ENCODE measurements at regions not wholly inside any gene's neighbourhood (a gene's known extent, or its start where the extent isn't known, plus 50 kb on each side); places are given as distances from the start of the nearest gene placed in this dataset.

- Mint-ChIP-seq H3K9me3 (no peaks in the 10 kb centered on the region), H3K27ac (no peak overlapping the region), H3K4me3 (no peak overlapping the region), H3K4me1 (peaks cover 35% of the 10 kb centered on the region), H3K27me3 (no peaks in the 10 kb centered on the region)
- DNase-seq (no peak), ATAC-seq (no peak)
Measured at GRCh38 chr2:189258616-189259365, 79.2 kb upstream of the COL5A2 start.

- H3K27ac Mint-ChIP-seq: peak overlapping the region in 1 of 2 donors; percentile 14
- no peak for DNase-seq
- ATAC-seq: no peak
- peaks cover 28% of the 10 kb centered on the region for H3K4me1 Mint-ChIP-seq
- H3K9me3 Mint-ChIP-seq: peaks cover 0 to 4% of the 10 kb centered on the region in 2 donors
- no peak overlapping the region for H3K4me3 Mint-ChIP-seq
- H3K27me3 Mint-ChIP-seq: no peaks in the 10 kb centered on the region
Measured at GRCh38 chr2:189260361-189260814, 80.8 kb upstream of the COL5A2 start.

- H3K27ac Mint-ChIP-seq: no peak overlapping the region
- no peak for ATAC-seq
Measured at GRCh38 chr2:189261431-189261841, 81.9 kb upstream of the COL5A2 start.

GRCh38 chr2:189261916-189262315 is 82.4 kb upstream of the COL5A2 start:
- H3K27ac Mint-ChIP-seq: no peak overlapping the region
- ATAC-seq: no peak
- no peak for DNase-seq
- no peak overlapping the region for H3K4me3 Mint-ChIP-seq
- H3K4me1 Mint-ChIP-seq: peaks cover 15% of the 10 kb centered on the region
- H3K9me3 Mint-ChIP-seq: peaks cover 0 to 7% of the 10 kb centered on the region in 2 donors
- no peaks in the 10 kb centered on the region for H3K27me3 Mint-ChIP-seq

More at GRCh38 chr2:189261431-189261841, 81.9 kb upstream of the COL5A2 start:
- Mint-ChIP-seq H3K4me1 (peaks cover 20% of the 10 kb centered on the region), H3K9me3 (peaks cover 0 to 7% of the 10 kb centered on the region in 2 donors), H3K4me3 (no peak overlapping the region), H3K27me3 (no peaks in the 10 kb centered on the region)
- no peak for DNase-seq

GRCh38 chr2:189265696-189266320 is 86.2 kb upstream of the COL5A2 start:
- H3K27me3 Mint-ChIP-seq: no peaks in the 10 kb centered on the region
- H3K4me1 Mint-ChIP-seq: no peaks in the 10 kb centered on the region
- ATAC-seq: no peak
- no peak overlapping the region for H3K4me3 Mint-ChIP-seq
- peaks cover 9 to 21% of the 10 kb centered on the region in 2 donors for H3K9me3 Mint-ChIP-seq
- H3K27ac Mint-ChIP-seq: no peak overlapping the region
- no peak for DNase-seq

GRCh38 chr2:189267491-189267890 is 87.9 kb upstream of the COL5A2 start:
- H3K4me3 Mint-ChIP-seq: no peak overlapping the region
- no peak for DNase-seq
- no peaks in the 10 kb centered on the region for H3K4me1 Mint-ChIP-seq
- H3K27ac Mint-ChIP-seq: no peak overlapping the region
- no peak for ATAC-seq
- H3K9me3 Mint-ChIP-seq: peaks cover 15 to 35% of the 10 kb centered on the region in 2 donors
- H3K27me3 Mint-ChIP-seq: no peaks in the 10 kb centered on the region

- H3K4me3 Mint-ChIP-seq: no peak overlapping the region
Measured at GRCh38 chr2:189267925-189268579, 88.5 kb upstream of the COL5A2 start.

GRCh38 chr2:189268763-189269162 is 89.2 kb upstream of the COL5A2 start:
- H3K9me3 Mint-ChIP-seq: peaks cover 15 to 35% of the 10 kb centered on the region in 2 donors
- ATAC-seq: no peak
- DNase-seq: no peak

More at GRCh38 chr2:189267925-189268579, 88.5 kb upstream of the COL5A2 start:
- H3K27ac Mint-ChIP-seq: no peak overlapping the region
- H3K4me1 Mint-ChIP-seq: no peaks in the 10 kb centered on the region
- DNase-seq (no peak), ATAC-seq (no peak)
- H3K27me3 Mint-ChIP-seq: no peaks in the 10 kb centered on the region
- H3K9me3 Mint-ChIP-seq: peaks cover 15 to 35% of the 10 kb centered on the region in 2 donors

GRCh38 chr2:189273734-189274133 is 94.2 kb upstream of the COL5A2 start:
- no peak overlapping the region for H3K27ac Mint-ChIP-seq
- H3K4me1 Mint-ChIP-seq: no peaks in the 10 kb centered on the region
- no peak for ATAC-seq

More at GRCh38 chr2:189268763-189269162, 89.2 kb upstream of the COL5A2 start:
- Mint-ChIP-seq H3K27me3 (no peaks in the 10 kb centered on the region), H3K4me3 (no peak overlapping the region), H3K4me1 (no peaks in the 10 kb centered on the region), H3K27ac (no peak overlapping the region)

GRCh38 chr2:189274361-189274760 is 94.8 kb upstream of the COL5A2 start:
- H3K27ac Mint-ChIP-seq: no peak overlapping the region
- DNase-seq (no peak), ATAC-seq (no peak)
- no peaks in the 10 kb centered on the region for H3K27me3 Mint-ChIP-seq
- no peak overlapping the region for H3K4me3 Mint-ChIP-seq
- H3K9me3 Mint-ChIP-seq: peaks cover 15 to 28% of the 10 kb centered on the region in 2 donors
- H3K4me1 Mint-ChIP-seq: no peaks in the 10 kb centered on the region

More at GRCh38 chr2:189273734-189274133, 94.2 kb upstream of the COL5A2 start:
- H3K27me3 Mint-ChIP-seq: no peaks in the 10 kb centered on the region
- H3K4me3 Mint-ChIP-seq: no peak overlapping the region
- H3K9me3 Mint-ChIP-seq: peaks cover 15 to 28% of the 10 kb centered on the region in 2 donors
- no peak for DNase-seq

- H3K4me3 Mint-ChIP-seq: no peak overlapping the region
- no peaks in the 10 kb centered on the region for H3K27me3 Mint-ChIP-seq
- ATAC-seq (no peak), DNase-seq (no peak)
- H3K9me3 Mint-ChIP-seq: peaks cover 6 to 10% of the 10 kb centered on the region in 2 donors
- no peaks in the 10 kb centered on the region for H3K4me1 Mint-ChIP-seq
- no peak overlapping the region for H3K27ac Mint-ChIP-seq
Measured at GRCh38 chr2:189276277-189276676, 96.7 kb upstream of the COL5A2 start.

- Mint-ChIP-seq H3K27me3 (no peaks in the 10 kb centered on the region), H3K4me3 (no peak overlapping the region), H3K27ac (no peak overlapping the region), H3K4me1 (peaks cover 33% of the 10 kb centered on the region), H3K9me3 (peaks cover 0 to 9% of the 10 kb centered on the region in 2 donors)
- no peak for DNase-seq
- ATAC-seq: no peak
Measured at GRCh38 chr2:189281201-189281600, 101.6 kb upstream of the COL5A2 start.

GRCh38 chr2:189285349-189285748 is 105.8 kb upstream of the COL5A2 start:
- Mint-ChIP-seq H3K27ac (peak overlapping the region; percentile 5 to 92), H3K9me3 (peaks cover 5 to 13% of the 10 kb centered on the region in 2 donors), H3K4me3 (peak overlapping the region; percentile 0 to 32), H3K4me1 (peaks cover 56% of the 10 kb centered on the region), H3K27me3 (no peaks in the 10 kb centered on the region)
- DNase-seq (no peak), ATAC-seq (no peak)

- no peak for DNase-seq
- H3K27me3 Mint-ChIP-seq: no peaks in the 10 kb centered on the region
- H3K4me1 Mint-ChIP-seq: peaks cover 60% of the 10 kb centered on the region
- H3K27ac Mint-ChIP-seq: peak overlapping the region; percentile 49 to 92
- ATAC-seq: peak; percentile 29
- peaks cover 9 to 16% of the 10 kb centered on the region in 2 donors for H3K9me3 Mint-ChIP-seq
- peak overlapping the region in 1 of 2 donors; percentile 40 for H3K4me3 Mint-ChIP-seq
Measured at GRCh38 chr2:189285962-189286645, 106.5 kb upstream of the COL5A2 start.

GRCh38 chr2:189287363-189287762 is 107.8 kb upstream of the COL5A2 start:
- Mint-ChIP-seq H3K4me1 (peaks cover 71% of the 10 kb centered on the region), H3K27me3 (no peaks in the 10 kb centered on the region), H3K4me3 (peak overlapping the region in 1 of 2 donors; percentile 7), H3K27ac (peak overlapping the region in 1 of 2 donors; percentile 59), H3K9me3 (peaks cover 9 to 20% of the 10 kb centered on the region in 2 donors)
- DNase-seq: no peak
- ATAC-seq: no peak

All from stimulated activated naive CD8-positive, alpha-beta T cell treated with anti-CD3 and anti-CD28 coated beads, Interleukin-15, amount 100 ng/mL, for 72 hours (primary cell).